Gastroesophageal sphincter (tissue), 4 donors: ENCODE measurements at regions not wholly inside any gene's neighbourhood (a gene's known extent, or its start where the extent isn't known, plus 50 kb on each side); places are given as distances from the start of the nearest gene placed in this dataset.

Experiments used
- ATAC-seq: fragments of 150-250 bp; one replicate; pipeline ENCODE4 v1.9.1; 2016; ENCODE audit warnings: mild to moderate bottlenecking, moderate library complexity
- H3K27ac ChIP-seq, 4 donors: fragments of 200-600 bp; sonication (generic) in 3 of 4; 1 replicate in 3 of 4; 2 replicates in 1 of 4; pipeline ENCODE4 v1.5.1; 2016 to 2019
- H3K27me3 ChIP-seq: fragments of 200-600 bp; sonication (generic); one replicate; pipeline ENCODE4 v1.5.1; 2019
- H3K36me3 ChIP-seq, 2 donors: fragments of 200-600 bp; sonication (generic); one replicate each; pipeline ENCODE4 v1.5.1; 2019; ENCODE audit warnings: control low read depth in 1 of 2
- H3K4me1 ChIP-seq, 3 donors: fragments of 200-600 bp; sonication (generic); 1 replicate in 2 of 3; 2 replicates in 1 of 3; pipeline ENCODE4 v1.5.1; 2016 to 2019; ENCODE audit warnings: control low read depth in 2 of 3
- H3K4me3 ChIP-seq, 2 donors: fragments of 200-600 bp; sonication (generic); one replicate each; pipeline ENCODE4 v1.5.1; 2019; ENCODE audit warnings: mild to moderate bottlenecking in 1 of 2, moderate library complexity in 1 of 2
- H3K9me3 ChIP-seq, 3 donors: fragments of 200-600 bp; sonication (generic); one replicate each; pipeline ENCODE4 v1.5.1; 2017 to 2019; ENCODE audit warnings: control low read depth in 2 of 3
- CTCF ChIP-seq, 4 experiments: fragments of 200-600 bp in 2 of 4; fragments of 450-650 bp in 2 of 4; sonication (generic) in 1 of 4; IDR thresholded peaks; one replicate each; pipeline ENCODE4 v1.5.1; 2017 to 2019; ENCODE audit warnings: antibody characterized with exemption in 4 of 4, mild to moderate bottlenecking in 2 of 4, moderate library complexity in 2 of 4
- EP300 ChIP-seq: sonication (generic); formaldehyde crosslinking; IDR thresholded peaks from one replicate; pipeline ENCODE4 v1.6.1; 2017; ENCODE audit warnings: antibody characterized with exemption, mild to moderate bottlenecking
- POLR2A ChIP-seq, 2 donors: fragments of 450-650 bp; IDR thresholded peaks; one replicate each; pipeline ENCODE4 v1.6.1; 2017; ENCODE audit warnings: antibody characterized with exemption in 2 of 2, mild to moderate bottlenecking in 2 of 2, moderate library complexity in 1 of 2
- POLR2AphosphoS5 ChIP-seq: sonication (generic); formaldehyde crosslinking; IDR thresholded peaks from one replicate; pipeline ENCODE4 v1.6.1; 2017; ENCODE audit warnings: antibody characterized with exemption
- WGBS, 2 donors: methylation state at CpG; one replicate each; pipeline ENCODE4 v1.1.5; 2018; ENCODE audit warnings: low coverage in 1 of 2; 5-methylcytosine and 5-hydroxymethylcytosine counted together

GRCh38 chr5:60209146-60209840, 315.8 kb upstream of the PDE4D start:
- peak overlapping the region in 3 of 4 donors; percentile 8 to 67 (median 8) for H3K27ac ChIP-seq
- no peak for ATAC-seq
- 32 to 38% methylated on average over 4 to 5 of the region's 5 CpGs for WGBS, 2 donors

GRCh38 chr5:60208716-60209115, 315.2 kb upstream of the PDE4D start:
- H3K4me3 ChIP-seq = no peak overlapping the region
- peak overlapping the region in 3 of 4 donors; percentile 8 to 67 (median 8) for H3K27ac ChIP-seq
- ATAC-seq = no peak
- H3K4me1 ChIP-seq = peaks cover 0 to 27% (median 8%) of the 10 kb centered on the region in 3 donors
- 33 to 42% methylated on average over 3 of the region's 3 CpGs for WGBS, 2 donors
- H3K27me3 ChIP-seq = no peaks in the 10 kb centered on the region
- no peaks in the 10 kb centered on the region for H3K36me3 ChIP-seq
- TF ChIP-seq POLR2AphosphoS5 (no peak), POLR2A (IDR thresholded peaks at IDR 0.05) (no peak), CTCF (IDR thresholded peaks at IDR 0.05) (no peak), EP300 (no peak)
- H3K9me3 ChIP-seq = no peaks in the 10 kb centered on the region

More at GRCh38 chr5:60209146-60209840, 315.8 kb upstream of the PDE4D start:
- Histone ChIP-seq H3K36me3 (no peaks in the 10 kb centered on the region), H3K4me3 (no peak overlapping the region), H3K9me3 (no peaks in the 10 kb centered on the region), H3K27me3 (no peaks in the 10 kb centered on the region), H3K4me1 (peaks cover 0 to 27% (median 8%) of the 10 kb centered on the region in 3 donors)
- TF ChIP-seq POLR2A (IDR thresholded peaks at IDR 0.05) (no peak), CTCF (IDR thresholded peaks at IDR 0.05) (no peak), EP300 (no peak), POLR2AphosphoS5 (no peak)

- no peaks in the 10 kb centered on the region for H3K27me3 ChIP-seq
- H3K4me1 ChIP-seq = peaks cover 0 to 27% (median 8%) of the 10 kb centered on the region in 3 donors
- H3K27ac ChIP-seq = peak overlapping the region in 1 of 4 donors; percentile 61
- H3K9me3 ChIP-seq = no peaks in the 10 kb centered on the region
- no peak for ATAC-seq
- H3K4me3 ChIP-seq = no peak overlapping the region
- WGBS, 2 donors = 46 to 61% methylated on average over 3 of the region's 3 CpGs
- TF ChIP-seq EP300 (no peak), CTCF (IDR thresholded peaks at IDR 0.05) (no peak), POLR2AphosphoS5 (no peak), POLR2A (IDR thresholded peaks at IDR 0.05) (no peak)
- no peaks in the 10 kb centered on the region for H3K36me3 ChIP-seq
These were observed 313.5 kb upstream of the PDE4D start for GRCh38 chr5:60207040-60207439.

GRCh38 chr5:60206234-60206633, 312.7 kb upstream of the PDE4D start:
- H3K27me3 ChIP-seq = no peaks in the 10 kb centered on the region
- H3K27ac ChIP-seq = no peak overlapping the region
- H3K4me3 ChIP-seq = no peak overlapping the region
- peaks cover 0 to 27% (median 8%) of the 10 kb centered on the region in 3 donors for H3K4me1 ChIP-seq
- ATAC-seq = no peak
- 75 to 90% methylated on average over 1 of the region's 1 CpG for WGBS, 2 donors
- H3K36me3 ChIP-seq = no peaks in the 10 kb centered on the region
- no peaks in the 10 kb centered on the region for H3K9me3 ChIP-seq
- TF ChIP-seq EP300 (no peak), POLR2A (IDR thresholded peaks at IDR 0.05) (no peak), POLR2AphosphoS5 (no peak), CTCF (IDR thresholded peaks at IDR 0.05) (no peak)

- no peak for ATAC-seq
- H3K4me3 ChIP-seq = no peak overlapping the region
- H3K27ac ChIP-seq = no peak overlapping the region
- 49 to 100% methylated on average over 1 to 2 of the region's 2 CpGs for WGBS, 2 donors
- no peaks in the 10 kb centered on the region for H3K27me3 ChIP-seq
- H3K4me1 ChIP-seq = peaks cover 0 to 27% (median 8%) of the 10 kb centered on the region in 3 donors
- no peaks in the 10 kb centered on the region for H3K9me3 ChIP-seq
- TF ChIP-seq POLR2A (IDR thresholded peaks at IDR 0.05) = no peak
- no peaks in the 10 kb centered on the region for H3K36me3 ChIP-seq
These were observed 311.5 kb upstream of the PDE4D start for GRCh38 chr5:60205071-60205470.
